ENCODE measurements at regions not wholly inside any gene's neighbourhood (a gene's known extent, or its start where the extent isn't known, plus 50 kb on each side); places are given as distances from the start of the nearest gene placed in this dataset.
A peak's percentile ranks its signal among the peaks of the same experiment; 100 is the strongest.
"Not testable (repeated sequence)": the region's sequence is repeated elsewhere in the genome, so short reads cannot be mapped to it uniquely, and the experiment has no call there.

DNA sequence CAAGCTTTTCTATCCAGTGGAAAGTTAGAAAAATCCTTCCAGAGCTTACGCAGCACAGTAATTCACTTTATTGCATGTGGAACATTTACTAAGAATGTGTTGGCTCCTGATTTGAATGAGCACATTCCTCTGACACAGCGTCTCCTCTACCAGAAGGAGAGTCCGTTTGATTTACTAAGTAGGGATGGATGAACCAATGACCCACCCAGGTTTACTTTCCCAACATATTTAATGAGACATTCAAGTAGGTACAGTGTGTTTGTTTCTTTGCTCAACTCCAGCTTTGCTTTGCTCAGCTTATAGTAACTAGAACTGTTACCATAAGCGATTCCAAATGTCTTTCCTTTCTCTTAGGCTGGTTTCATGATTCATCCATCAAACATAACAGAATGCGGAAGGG is 161.7 kb downstream of the SMARCA1 start:
- H3K4me3 ChIP-seq (ENCODE audit: low read depth, low read length), result no peak overlapping the region
- H3K36me3 ChIP-seq, result no peaks in the 10 kb centered on the region
- DNase-seq, result no peak
- H3K27ac ChIP-seq, result no peak overlapping the region
- TF ChIP-seq, protein P1, sequence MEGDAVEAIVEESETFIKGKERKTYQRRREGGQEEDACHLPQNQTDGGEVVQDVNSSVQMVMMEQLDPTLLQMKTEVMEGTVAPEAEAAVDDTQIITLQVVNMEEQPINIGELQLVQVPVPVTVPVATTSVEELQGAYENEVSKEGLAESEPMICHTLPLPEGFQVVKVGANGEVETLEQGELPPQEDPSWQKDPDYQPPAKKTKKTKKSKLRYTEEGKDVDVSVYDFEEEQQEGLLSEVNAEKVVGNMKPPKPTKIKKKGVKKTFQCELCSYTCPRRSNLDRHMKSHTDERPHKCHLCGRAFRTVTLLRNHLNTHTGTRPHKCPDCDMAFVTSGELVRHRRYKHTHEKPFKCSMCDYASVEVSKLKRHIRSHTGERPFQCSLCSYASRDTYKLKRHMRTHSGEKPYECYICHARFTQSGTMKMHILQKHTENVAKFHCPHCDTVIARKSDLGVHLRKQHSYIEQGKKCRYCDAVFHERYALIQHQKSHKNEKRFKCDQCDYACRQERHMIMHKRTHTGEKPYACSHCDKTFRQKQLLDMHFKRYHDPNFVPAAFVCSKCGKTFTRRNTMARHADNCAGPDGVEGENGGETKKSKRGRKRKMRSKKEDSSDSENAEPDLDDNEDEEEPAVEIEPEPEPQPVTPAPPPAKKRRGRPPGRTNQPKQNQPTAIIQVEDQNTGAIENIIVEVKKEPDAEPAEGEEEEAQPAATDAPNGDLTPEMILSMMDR (IDR thresholded peaks at IDR 0.05; ENCODE audit: low read depth, low read length), result no peak
- no peaks in the 10 kb centered on the region for H3K9me3 ChIP-seq (ENCODE audit: severe bottlenecking)
- peaks cover 3% of the 10 kb centered on the region for H3K27me3 ChIP-seq (ENCODE audit: insufficient read depth, low read depth, severe bottlenecking)

DNA sequence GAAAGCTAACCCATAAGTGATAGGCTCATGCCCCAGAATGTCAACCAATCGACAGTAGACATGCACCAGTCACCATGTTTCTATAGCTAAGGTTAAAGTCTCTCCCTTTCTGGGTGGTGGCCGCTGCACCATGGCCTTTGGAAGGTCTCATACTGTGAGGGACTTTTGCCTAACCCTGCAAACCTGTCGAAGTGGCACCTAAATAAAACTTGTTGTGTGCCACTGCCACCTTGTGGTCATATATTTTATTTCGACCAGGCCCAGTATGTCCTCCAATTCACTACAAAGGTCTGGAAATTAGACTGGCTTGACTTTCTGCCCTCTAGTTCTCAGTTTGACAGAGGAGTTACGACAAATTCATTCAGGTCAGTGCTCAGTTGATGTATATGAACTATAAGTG is 163.1 kb downstream of the SMARCA1 start:
- Histone ChIP-seq H3K9me3 (ENCODE audit: severe bottlenecking) (no peaks in the 10 kb centered on the region), H3K27me3 (ENCODE audit: insufficient read depth, low read depth, severe bottlenecking) (peaks cover 3% of the 10 kb centered on the region), H3K36me3 (no peaks in the 10 kb centered on the region), H3K27ac (no peak overlapping the region), H3K4me3 (ENCODE audit: low read depth, low read length) (no peak overlapping the region)
- peak; percentile 51 for DNase-seq
- TF ChIP-seq, protein P1 (IDR thresholded peaks at IDR 0.05; ENCODE audit: low read depth, low read length), result peak; percentile 55

DNA sequence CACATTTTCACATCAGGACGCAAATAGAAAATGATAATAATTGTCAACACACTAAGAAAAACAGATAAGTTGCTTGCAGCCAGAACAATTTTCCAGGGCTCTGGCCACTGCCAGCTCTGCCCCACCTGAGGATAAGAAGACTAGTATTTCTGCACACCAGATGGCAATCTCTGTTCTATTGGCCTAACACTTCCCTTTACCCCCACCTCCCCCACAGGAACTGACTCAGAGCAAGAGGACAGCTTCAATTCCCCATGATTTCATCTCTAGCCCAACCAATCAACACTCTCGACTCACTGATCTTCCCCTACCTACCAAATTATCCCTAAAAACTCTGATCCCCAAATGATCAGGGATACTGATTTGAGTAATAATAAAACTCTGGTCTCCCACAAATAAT is 164.0 kb downstream of the SMARCA1 start:
- no peak overlapping the region for H3K27ac ChIP-seq
- H3K9me3 ChIP-seq (ENCODE audit: severe bottlenecking), result no peaks in the 10 kb centered on the region
- no peak overlapping the region for H3K4me3 ChIP-seq (ENCODE audit: low read depth, low read length)
- TF ChIP-seq, protein P1 (IDR thresholded peaks at IDR 0.05; ENCODE audit: low read depth, low read length), result no peak
- no peaks in the 10 kb centered on the region for H3K36me3 ChIP-seq
- peaks cover 3% of the 10 kb centered on the region for H3K27me3 ChIP-seq (ENCODE audit: insufficient read depth, low read depth, severe bottlenecking)
- peak; percentile 23 for DNase-seq

DNA sequence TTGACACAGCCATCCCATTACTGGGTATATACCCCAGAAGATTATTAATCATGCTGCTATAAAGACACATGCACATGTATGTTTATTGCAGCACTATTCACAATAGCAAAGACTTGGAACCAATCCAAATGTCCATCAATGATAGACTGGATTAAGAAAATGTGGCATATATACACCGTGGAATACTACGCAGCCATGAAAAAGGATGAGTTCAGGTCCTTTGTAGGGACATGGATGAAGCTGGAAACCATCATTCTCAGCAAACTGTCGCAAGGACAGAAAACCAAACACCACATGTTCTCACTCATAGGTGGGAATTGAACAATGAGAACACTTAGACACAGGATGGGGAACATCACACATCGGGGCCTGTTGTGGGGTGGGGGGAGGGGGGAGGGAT is 165.9 kb downstream of the SMARCA1 start:
- not testable (repeated sequence) for DNase-seq; H3K4me3 ChIP-seq (ENCODE audit: low read depth, low read length); H3K27me3 ChIP-seq (ENCODE audit: insufficient read depth, low read depth, severe bottlenecking); H3K27ac ChIP-seq; H3K9me3 ChIP-seq (ENCODE audit: severe bottlenecking); H3K36me3 ChIP-seq

DNA sequence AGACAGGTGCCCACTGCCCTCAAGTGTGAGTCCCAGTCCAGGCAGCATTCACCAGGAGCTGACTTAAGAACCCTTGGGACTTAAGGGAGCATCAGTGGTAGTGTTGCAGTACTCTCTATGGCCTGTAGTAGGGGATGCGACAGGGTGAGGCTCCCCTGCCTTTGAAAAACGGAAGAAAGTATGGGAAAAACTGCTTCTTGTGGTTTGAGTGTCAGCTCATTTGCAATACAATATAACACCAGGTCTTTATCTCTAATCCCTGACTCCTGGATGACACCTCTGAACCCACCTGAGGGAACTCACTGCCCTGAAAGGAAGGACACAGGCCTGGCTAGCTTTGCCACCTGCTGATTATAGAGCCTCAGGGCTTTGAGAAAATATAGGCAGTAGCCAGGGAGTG is 176.0 kb downstream of the SMARCA1 start:
- Histone ChIP-seq H3K27ac (no peak overlapping the region), H3K36me3 (no peaks in the 10 kb centered on the region), H3K4me3 (ENCODE audit: low read depth, low read length) (no peak overlapping the region), H3K27me3 (ENCODE audit: insufficient read depth, low read depth, severe bottlenecking) (no peaks in the 10 kb centered on the region), H3K9me3 (ENCODE audit: severe bottlenecking) (no peaks in the 10 kb centered on the region)
- DNase-seq, result no peak
- TF ChIP-seq, protein P1 (IDR thresholded peaks at IDR 0.05; ENCODE audit: low read depth, low read length), result peak; percentile 36; the same call in 1 of the 2 replicates

DNA sequence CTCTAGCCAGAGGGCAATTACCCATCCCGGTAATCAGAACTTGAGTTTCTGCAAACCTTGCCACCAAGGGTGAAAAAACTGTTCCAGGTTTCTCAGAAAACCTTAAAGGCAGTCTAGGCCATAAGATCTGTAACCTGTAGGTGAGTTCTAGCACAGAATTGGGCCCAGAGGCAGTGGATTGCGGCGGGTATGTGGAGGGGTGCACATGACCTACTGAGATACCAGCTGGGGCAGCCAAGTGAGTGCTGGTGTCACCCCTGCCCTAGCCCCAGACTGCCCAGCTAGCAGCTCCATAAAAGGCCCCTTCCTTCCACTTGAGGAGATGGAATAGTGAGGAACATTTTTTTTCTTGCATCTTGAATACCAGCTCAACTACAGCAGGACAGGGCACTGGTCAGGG is 176.7 kb downstream of the SMARCA1 start:
- DNase-seq, result no peak
- Histone ChIP-seq H3K36me3 (no peaks in the 10 kb centered on the region), H3K27ac (no peak overlapping the region), H3K27me3 (ENCODE audit: insufficient read depth, low read depth, severe bottlenecking) (no peaks in the 10 kb centered on the region), H3K9me3 (ENCODE audit: severe bottlenecking) (no peaks in the 10 kb centered on the region), H3K4me3 (ENCODE audit: low read depth, low read length) (no peak overlapping the region)
- TF ChIP-seq, protein P1 (IDR thresholded peaks at IDR 0.05; ENCODE audit: low read depth, low read length), result no peak

DNA sequence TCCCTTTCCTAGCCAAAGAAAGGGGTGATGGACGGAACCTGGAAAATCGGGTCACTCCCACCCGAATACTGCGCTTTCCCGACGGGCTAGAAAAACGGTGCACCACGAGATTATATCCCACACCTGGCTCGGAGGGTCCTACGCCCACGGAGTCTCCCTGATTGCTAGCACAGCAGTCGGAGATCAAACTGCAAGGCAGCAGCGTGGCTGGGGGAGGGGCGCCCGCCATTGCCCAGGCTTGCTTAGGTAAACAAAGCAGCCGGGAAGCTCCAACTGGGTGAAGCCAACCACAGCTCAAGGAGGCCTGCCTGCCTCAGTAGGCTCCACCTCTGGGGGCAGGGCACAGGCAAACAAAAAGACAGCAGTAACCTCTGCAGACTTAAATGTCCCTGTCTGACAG is 186.0 kb downstream of the SMARCA1 start:
- not testable (repeated sequence) for H3K27ac ChIP-seq; DNase-seq; H3K9me3 ChIP-seq (ENCODE audit: severe bottlenecking); H3K4me3 ChIP-seq (ENCODE audit: low read depth, low read length); H3K27me3 ChIP-seq (ENCODE audit: insufficient read depth, low read depth, severe bottlenecking); H3K36me3 ChIP-seq
